Ishikawa (cell line): ENCODE measurements at regions not wholly inside any gene's neighbourhood (a gene's known extent, or its start where the extent isn't known, plus 50 kb on each side); places are given as distances from the start of the nearest gene placed in this dataset.

ENCODE experiments used
- CEBPB ChIP-seq: IDR thresholded peaks from 2 replicates; pipeline ENCODE4 v1.6.1; 2012
- CREB1 ChIP-seq: IDR thresholded peaks from 2 replicates; pipeline ENCODE4 v1.6.1; 2012; ENCODE audit warnings: low read depth
- EGR1 ChIP-seq: IDR thresholded peaks from 2 replicates; pipeline ENCODE4 v1.6.1; 2012
- EP300 ChIP-seq: IDR thresholded peaks from 2 replicates; pipeline ENCODE4 v1.6.1; 2012; ENCODE audit warnings: borderline replicate concordance
- FOXM1 ChIP-seq: IDR thresholded peaks from 2 replicates; pipeline ENCODE4 v1.6.1; 2012; ENCODE audit warnings: low read depth, borderline replicate concordance
- MAX ChIP-seq: IDR thresholded peaks from 2 replicates; pipeline ENCODE4 v1.6.1; 2012
- RAD21 ChIP-seq: IDR thresholded peaks from 2 replicates; pipeline ENCODE4 v1.6.1; 2012; ENCODE audit warnings: low read depth
- TAF1 ChIP-seq: IDR thresholded peaks from 2 replicates; pipeline ENCODE4 v1.6.1; 2012; ENCODE audit warnings: low read depth, mild to moderate bottlenecking
- TCF12 ChIP-seq: IDR thresholded peaks from 2 replicates; pipeline ENCODE4 v1.6.1; 2012; ENCODE audit warnings: low read depth
- YY1 ChIP-seq: IDR thresholded peaks from 2 replicates; pipeline ENCODE4 v1.6.1; 2012; ENCODE audit warnings: low read depth
- TF ChIP-seq, protein P1 (sequence below): IDR thresholded peaks from 2 replicates; pipeline ENCODE4 v1.6.1; 2012
- TF ChIP-seq, protein P2 (sequence below): IDR thresholded peaks from 2 replicates; pipeline ENCODE4 v1.6.1; 2012; ENCODE audit warnings: low read depth, mild to moderate bottlenecking

DNA sequence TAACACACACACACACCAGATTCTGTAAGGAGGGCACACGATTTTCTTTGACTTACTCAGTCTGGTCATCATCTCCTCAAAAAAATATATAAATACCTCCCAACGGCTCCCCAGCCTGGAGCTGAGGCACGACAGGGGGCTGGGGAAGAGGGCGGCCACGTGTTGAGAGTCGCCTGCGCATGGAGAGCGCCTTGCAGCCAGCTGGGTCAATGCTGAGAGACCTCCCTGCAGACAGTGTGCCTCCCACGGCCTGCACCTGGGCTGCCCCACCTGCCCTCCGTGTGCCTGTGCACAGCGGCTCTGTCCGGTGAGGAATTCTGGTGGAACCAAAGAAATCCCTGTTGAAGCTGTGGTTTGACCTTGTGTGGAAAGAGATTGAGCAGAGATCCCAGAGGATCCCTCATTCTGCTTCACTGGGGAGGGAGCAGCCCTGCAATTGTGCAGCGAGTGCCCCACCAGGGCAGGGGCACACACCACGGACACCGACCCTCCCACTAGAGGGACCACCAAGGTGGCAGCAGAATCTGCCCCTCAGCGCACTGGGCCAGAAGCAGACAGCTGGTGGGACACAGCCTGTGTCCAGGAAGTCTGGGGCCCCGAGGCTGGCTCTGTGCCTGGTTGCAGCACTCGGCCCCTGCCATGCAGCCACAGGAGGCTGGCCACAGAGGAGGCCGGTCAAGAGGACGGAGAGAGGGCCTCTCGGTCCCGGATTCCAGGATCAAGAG lies 150.5 kb upstream of the PPP2R2D start:
- TF ChIP-seq EP300: no peak
- TF ChIP-seq, protein P1, sequence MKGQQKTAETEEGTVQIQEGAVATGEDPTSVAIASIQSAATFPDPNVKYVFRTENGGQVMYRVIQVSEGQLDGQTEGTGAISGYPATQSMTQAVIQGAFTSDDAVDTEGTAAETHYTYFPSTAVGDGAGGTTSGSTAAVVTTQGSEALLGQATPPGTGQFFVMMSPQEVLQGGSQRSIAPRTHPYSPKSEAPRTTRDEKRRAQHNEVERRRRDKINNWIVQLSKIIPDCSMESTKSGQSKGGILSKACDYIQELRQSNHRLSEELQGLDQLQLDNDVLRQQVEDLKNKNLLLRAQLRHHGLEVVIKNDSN: no peak
- no peak for TF ChIP-seq YY1
- TF ChIP-seq RAD21: no peak
- TF ChIP-seq, protein P2, sequence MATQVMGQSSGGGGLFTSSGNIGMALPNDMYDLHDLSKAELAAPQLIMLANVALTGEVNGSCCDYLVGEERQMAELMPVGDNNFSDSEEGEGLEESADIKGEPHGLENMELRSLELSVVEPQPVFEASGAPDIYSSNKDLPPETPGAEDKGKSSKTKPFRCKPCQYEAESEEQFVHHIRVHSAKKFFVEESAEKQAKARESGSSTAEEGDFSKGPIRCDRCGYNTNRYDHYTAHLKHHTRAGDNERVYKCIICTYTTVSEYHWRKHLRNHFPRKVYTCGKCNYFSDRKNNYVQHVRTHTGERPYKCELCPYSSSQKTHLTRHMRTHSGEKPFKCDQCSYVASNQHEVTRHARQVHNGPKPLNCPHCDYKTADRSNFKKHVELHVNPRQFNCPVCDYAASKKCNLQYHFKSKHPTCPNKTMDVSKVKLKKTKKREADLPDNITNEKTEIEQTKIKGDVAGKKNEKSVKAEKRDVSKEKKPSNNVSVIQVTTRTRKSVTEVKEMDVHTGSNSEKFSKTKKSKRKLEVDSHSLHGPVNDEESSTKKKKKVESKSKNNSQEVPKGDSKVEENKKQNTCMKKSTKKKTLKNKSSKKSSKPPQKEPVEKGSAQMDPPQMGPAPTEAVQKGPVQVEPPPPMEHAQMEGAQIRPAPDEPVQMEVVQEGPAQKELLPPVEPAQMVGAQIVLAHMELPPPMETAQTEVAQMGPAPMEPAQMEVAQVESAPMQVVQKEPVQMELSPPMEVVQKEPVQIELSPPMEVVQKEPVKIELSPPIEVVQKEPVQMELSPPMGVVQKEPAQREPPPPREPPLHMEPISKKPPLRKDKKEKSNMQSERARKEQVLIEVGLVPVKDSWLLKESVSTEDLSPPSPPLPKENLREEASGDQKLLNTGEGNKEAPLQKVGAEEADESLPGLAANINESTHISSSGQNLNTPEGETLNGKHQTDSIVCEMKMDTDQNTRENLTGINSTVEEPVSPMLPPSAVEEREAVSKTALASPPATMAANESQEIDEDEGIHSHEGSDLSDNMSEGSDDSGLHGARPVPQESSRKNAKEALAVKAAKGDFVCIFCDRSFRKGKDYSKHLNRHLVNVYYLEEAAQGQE: no peak
- no peak for TF ChIP-seq CREB1
- TF ChIP-seq TAF1: no peak
- no peak for TF ChIP-seq FOXM1
- TF ChIP-seq CEBPB: no peak
- TF ChIP-seq MAX: no peak
- TF ChIP-seq EGR1: no peak
- TF ChIP-seq TCF12: no peak
